Panc1 (cell line): ENCODE measurements at regions not wholly inside any gene's neighbourhood (a gene's known extent, or its start where the extent isn't known, plus 50 kb on each side); places are given as distances from the start of the nearest gene placed in this dataset.
"Not testable (repeated sequence)": the region's sequence is repeated elsewhere in the genome, so short reads cannot be mapped to it uniquely, and the experiment has no call there.

Experiments used
- ATAC-seq: fragments of 200-7000 bp; cut with Tn5 transposase; 2 replicates; pipeline ENCODE4 v1.9.1; 2020; ENCODE audit warnings: mild to moderate bottlenecking, moderate library complexity
- BruUV-seq: library from RNA; stranded (reverse); fragments of 400-500 nt; replicated peaks from 2 replicates; lab custom pipeline; 2021; lab: Mats Ljungman, UMichigan
- CTCF ChIA-PET: fragments of 300-600 bp; sonication (Branson Sonifier 250); formaldehyde crosslinking; loops from one replicate; lab custom pipeline; 2022; ENCODE audit warnings: antibody characterized with exemption; lab: Charles Lee
- POLR2A ChIA-PET: fragments of 300-600 bp; sonication (Branson Sonifier 250); formaldehyde crosslinking; loops from one replicate; lab custom pipeline; 2022; ENCODE audit warnings: antibody characterized with exemption; lab: Charles Lee
- DNase-seq: peaks from one replicate; pipeline ENCODE4 v3.0.0-alpha.2; 2010; ENCODE audit warnings: low read depth, low spot score
- H3K27ac ChIP-seq: 2 replicates; pipeline ENCODE4 v1.5.1; 2011; ENCODE audit warnings: mild to moderate bottlenecking, low read length, inconsistent platforms
- H3K27me3 ChIP-seq: fragments of 200-500 bp; sonication (Bioruptor generic); 2 replicates; pipeline ENCODE4 v1.6.0; 2014; ENCODE audit warnings: low read length, inconsistent platforms; ENCODE audit not compliant: control insufficient read depth, insufficient read depth
- H3K36me3 ChIP-seq: fragments of 200-500 bp; sonication (Bioruptor generic); 2 replicates; pipeline ENCODE4 v1.5.1; 2014; ENCODE audit warnings: inconsistent platforms, mild to moderate bottlenecking, low read length, moderate library complexity; ENCODE audit not compliant: control insufficient read depth, insufficient read depth
- H3K4me1 ChIP-seq: 2 replicates; pipeline ENCODE4 v1.5.1; 2011; ENCODE audit warnings: inconsistent platforms, mild to moderate bottlenecking, low read length, moderate library complexity; ENCODE audit not compliant: control insufficient read depth, insufficient read depth
- H3K4me3 ChIP-seq, 2 experiments: 2 replicates each; pipeline ENCODE4 v1.5.1; 2011 to 2012; ENCODE audit warnings: low read depth in 2 of 2, low read length in 2 of 2, mild to moderate bottlenecking in 2 of 2, inconsistent platforms in 1 of 2, moderate library complexity in 1 of 2
- H3K9me3 ChIP-seq: fragments of 200-500 bp; sonication (Bioruptor generic); 2 replicates; pipeline ENCODE4 v1.5.1; 2014; ENCODE audit warnings: low read depth, mild to moderate bottlenecking, inconsistent platforms, low read length, moderate library complexity; ENCODE audit not compliant: control insufficient read depth, insufficient read depth
- POLR2AphosphoS5 ChIP-seq: IDR thresholded peaks from 2 replicates; pipeline ENCODE4 v1.6.1; 2012; ENCODE audit warnings: mild to moderate bottlenecking, low read depth, low read length, moderate library complexity
- SIN3A ChIP-seq: IDR thresholded peaks from 2 replicates; pipeline ENCODE4 v1.6.1; 2012; ENCODE audit warnings: low read depth, mild to moderate bottlenecking, low read length, moderate library complexity, borderline replicate concordance; ENCODE audit not compliant: insufficient read depth
- TCF7L2 ChIP-seq: IDR thresholded peaks from 2 replicates; pipeline ENCODE4 v1.6.1; 2011; ENCODE audit warnings: mild to moderate bottlenecking, low read depth, low read length, inconsistent platforms
- in situ Hi-C: cut with HindIII; loops from 2 replicates; pipeline ENCODE4 v1.10.0; 2016; ENCODE audit warnings: low sequenced_read_pairs, low pct_unique_long_range_greater_than_20kb
- intact Hi-C: fragments of 100-400 bp; cut with micrococcal nuclease; formaldehyde crosslinking; loops from one replicate; pipeline ENCODE4 v1.10.0; 2022; ENCODE audit not compliant: unreplicated experiment
- TF ChIP-seq, protein P1 (sequence below): fragments of 450-650 bp; IDR thresholded peaks from 2 replicates; pipeline ENCODE4 v1.5.1; 2017; ENCODE audit warnings: mild to moderate bottlenecking
- TF ChIP-seq, protein P2 (sequence below), 2 experiments: IDR thresholded peaks; 2 replicates each; pipeline ENCODE4 v1.6.1; 2011 to 2012; ENCODE audit warnings: low read depth in 2 of 2, control low read depth in 1 of 2, low read length in 1 of 2, mild to moderate bottlenecking in 1 of 2, moderate library complexity in 1 of 2; ENCODE audit not compliant: insufficient read depth in 1 of 2

GRCh38 chr15:70588613-70589012, 174.7 kb downstream of the UACA start:
- BruUV-seq: no TSS peak
- peaks cover 9% of the 10 kb centered on the region for H3K4me1 ChIP-seq
- peaks cover 2% of the 10 kb centered on the region; the same call in 1 of the 2 replicates for H3K9me3 ChIP-seq
- POLR2A ChIA-PET: no interaction called here
- TF ChIP-seq, protein P1, sequence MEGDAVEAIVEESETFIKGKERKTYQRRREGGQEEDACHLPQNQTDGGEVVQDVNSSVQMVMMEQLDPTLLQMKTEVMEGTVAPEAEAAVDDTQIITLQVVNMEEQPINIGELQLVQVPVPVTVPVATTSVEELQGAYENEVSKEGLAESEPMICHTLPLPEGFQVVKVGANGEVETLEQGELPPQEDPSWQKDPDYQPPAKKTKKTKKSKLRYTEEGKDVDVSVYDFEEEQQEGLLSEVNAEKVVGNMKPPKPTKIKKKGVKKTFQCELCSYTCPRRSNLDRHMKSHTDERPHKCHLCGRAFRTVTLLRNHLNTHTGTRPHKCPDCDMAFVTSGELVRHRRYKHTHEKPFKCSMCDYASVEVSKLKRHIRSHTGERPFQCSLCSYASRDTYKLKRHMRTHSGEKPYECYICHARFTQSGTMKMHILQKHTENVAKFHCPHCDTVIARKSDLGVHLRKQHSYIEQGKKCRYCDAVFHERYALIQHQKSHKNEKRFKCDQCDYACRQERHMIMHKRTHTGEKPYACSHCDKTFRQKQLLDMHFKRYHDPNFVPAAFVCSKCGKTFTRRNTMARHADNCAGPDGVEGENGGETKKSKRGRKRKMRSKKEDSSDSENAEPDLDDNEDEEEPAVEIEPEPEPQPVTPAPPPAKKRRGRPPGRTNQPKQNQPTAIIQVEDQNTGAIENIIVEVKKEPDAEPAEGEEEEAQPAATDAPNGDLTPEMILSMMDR: no peak
- TF ChIP-seq, protein P2, sequence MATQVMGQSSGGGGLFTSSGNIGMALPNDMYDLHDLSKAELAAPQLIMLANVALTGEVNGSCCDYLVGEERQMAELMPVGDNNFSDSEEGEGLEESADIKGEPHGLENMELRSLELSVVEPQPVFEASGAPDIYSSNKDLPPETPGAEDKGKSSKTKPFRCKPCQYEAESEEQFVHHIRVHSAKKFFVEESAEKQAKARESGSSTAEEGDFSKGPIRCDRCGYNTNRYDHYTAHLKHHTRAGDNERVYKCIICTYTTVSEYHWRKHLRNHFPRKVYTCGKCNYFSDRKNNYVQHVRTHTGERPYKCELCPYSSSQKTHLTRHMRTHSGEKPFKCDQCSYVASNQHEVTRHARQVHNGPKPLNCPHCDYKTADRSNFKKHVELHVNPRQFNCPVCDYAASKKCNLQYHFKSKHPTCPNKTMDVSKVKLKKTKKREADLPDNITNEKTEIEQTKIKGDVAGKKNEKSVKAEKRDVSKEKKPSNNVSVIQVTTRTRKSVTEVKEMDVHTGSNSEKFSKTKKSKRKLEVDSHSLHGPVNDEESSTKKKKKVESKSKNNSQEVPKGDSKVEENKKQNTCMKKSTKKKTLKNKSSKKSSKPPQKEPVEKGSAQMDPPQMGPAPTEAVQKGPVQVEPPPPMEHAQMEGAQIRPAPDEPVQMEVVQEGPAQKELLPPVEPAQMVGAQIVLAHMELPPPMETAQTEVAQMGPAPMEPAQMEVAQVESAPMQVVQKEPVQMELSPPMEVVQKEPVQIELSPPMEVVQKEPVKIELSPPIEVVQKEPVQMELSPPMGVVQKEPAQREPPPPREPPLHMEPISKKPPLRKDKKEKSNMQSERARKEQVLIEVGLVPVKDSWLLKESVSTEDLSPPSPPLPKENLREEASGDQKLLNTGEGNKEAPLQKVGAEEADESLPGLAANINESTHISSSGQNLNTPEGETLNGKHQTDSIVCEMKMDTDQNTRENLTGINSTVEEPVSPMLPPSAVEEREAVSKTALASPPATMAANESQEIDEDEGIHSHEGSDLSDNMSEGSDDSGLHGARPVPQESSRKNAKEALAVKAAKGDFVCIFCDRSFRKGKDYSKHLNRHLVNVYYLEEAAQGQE (IDR thresholded peaks at IDR 0.05; ENCODE audit: insufficient read depth in 1 of 2, low read depth in 2 of 2, low read length in 1 of 2): no peak
- TF ChIP-seq POLR2AphosphoS5 (no peak), TCF7L2 (no peak), SIN3A (no peak)
- H3K36me3 ChIP-seq: no peaks in the 10 kb centered on the region
- intact Hi-C loops: loop anchor here (10.0 kb wide), 1 partner anchor 56 kb away; no protein-coding TSS in a partner anchor
- no peak overlapping the region for H3K27ac ChIP-seq
- in situ Hi-C loops: no loop called here
- no peak overlapping the region for H3K4me3 ChIP-seq
- CTCF ChIA-PET: no interaction called here
- ATAC-seq (no peak), DNase-seq (no peak)
- no peaks in the 10 kb centered on the region for H3K27me3 ChIP-seq

DNA sequence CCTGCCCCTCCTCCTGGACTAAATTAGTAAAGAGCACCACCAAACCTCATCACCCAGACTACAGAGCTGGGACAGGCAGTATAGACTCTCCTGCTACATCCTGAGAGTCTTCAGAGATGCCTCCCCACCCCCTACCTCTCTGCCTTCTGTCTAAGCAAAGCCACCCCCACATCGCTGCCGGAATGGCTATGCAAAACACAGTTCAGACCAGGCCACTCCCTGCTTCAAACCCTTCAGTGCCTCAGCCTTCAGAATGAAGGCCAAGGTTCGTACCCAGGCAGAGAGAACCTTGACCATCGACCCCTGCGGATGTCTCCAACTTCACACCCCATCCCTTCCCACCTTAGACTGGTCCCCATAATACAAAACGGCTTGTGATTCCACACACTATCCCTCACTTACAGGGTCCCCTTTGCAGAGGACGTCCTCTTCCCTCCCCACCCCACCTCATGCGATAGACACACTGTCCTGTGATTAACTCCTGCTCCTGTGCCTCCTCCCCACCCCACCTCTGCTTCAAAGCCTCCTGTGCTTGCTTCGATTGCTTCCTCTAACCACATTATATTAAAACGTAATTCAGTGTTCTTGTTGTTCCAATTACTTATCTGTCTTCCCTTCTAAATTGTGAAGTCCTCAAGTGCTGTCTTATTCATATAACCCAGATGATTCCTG, 175.3 kb downstream of the UACA start:
- CTCF ChIA-PET: no interaction called here
- in situ Hi-C loops: no loop called here
- BruUV-seq: no TSS peak
- Histone ChIP-seq H3K4me1 (peaks cover 9% of the 10 kb centered on the region), H3K27ac (no peak overlapping the region), H3K27me3 (no peaks in the 10 kb centered on the region), H3K4me3 (no peak overlapping the region), H3K9me3 (no peaks in the 10 kb centered on the region), H3K36me3 (no peaks in the 10 kb centered on the region)
- intact Hi-C loops: loop anchor here (10.0 kb wide), 1 partner anchor 57 kb away; no protein-coding TSS in a partner anchor
- no peak for ATAC-seq
- TF ChIP-seq, protein P1: no peak
- TF ChIP-seq SIN3A (no peak), TCF7L2 (no peak), POLR2AphosphoS5 (no peak)
- TF ChIP-seq, protein P2 (IDR thresholded peaks at IDR 0.05; ENCODE audit: insufficient read depth in 1 of 2, low read depth in 2 of 2, low read length in 1 of 2): no peak
- no peak for DNase-seq
- POLR2A ChIA-PET: no interaction called here

DNA sequence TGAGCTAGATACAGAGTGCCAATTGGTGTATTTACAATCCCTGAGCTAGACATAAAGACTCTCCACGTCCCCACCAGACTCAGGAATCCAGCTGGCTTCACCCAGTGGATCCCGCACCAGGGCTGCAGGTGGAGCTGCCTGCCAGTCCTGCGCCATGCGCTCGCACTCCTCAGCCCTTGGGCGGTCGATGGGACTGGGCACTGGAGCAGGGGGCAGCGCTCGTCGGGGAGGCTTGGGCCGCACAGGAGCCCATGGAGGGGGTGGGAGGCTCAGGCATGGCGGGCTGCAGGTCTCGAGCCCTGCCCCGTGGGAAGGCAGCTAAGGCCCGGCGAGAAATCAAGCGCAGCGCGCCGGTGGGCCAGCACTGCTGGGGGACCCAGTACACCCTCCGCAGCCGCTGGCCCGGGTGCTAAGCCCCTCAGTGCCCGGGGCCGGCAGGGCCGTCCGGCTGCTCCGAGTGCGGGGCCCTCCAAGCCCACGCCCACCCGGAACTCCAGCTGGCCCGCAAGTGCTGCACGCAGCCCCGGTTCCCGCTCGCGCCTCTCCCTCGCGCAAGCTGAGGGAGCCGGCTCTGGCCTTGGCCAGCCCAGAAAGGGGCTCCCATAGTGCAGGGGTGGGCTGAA, 176.2 kb downstream of the UACA start:
- CTCF ChIA-PET, H3K27ac ChIP-seq, H3K36me3 ChIP-seq, H3K4me3 ChIP-seq, in situ Hi-C loops, H3K27me3 ChIP-seq, H3K9me3 ChIP-seq, BruUV-seq, DNase-seq, ATAC-seq, POLR2A ChIA-PET: not testable (repeated sequence)
- peaks cover 12% of the 10 kb centered on the region for H3K4me1 ChIP-seq
- intact Hi-C loops: loop anchor here (10.0 kb wide), 1 partner anchor 58 kb away; no protein-coding TSS in a partner anchor
